ENCODE measurements at regions not wholly inside any gene's neighbourhood (a gene's known extent, or its start where the extent isn't known, plus 50 kb on each side); places are given as distances from the start of the nearest gene placed in this dataset.

DNA sequence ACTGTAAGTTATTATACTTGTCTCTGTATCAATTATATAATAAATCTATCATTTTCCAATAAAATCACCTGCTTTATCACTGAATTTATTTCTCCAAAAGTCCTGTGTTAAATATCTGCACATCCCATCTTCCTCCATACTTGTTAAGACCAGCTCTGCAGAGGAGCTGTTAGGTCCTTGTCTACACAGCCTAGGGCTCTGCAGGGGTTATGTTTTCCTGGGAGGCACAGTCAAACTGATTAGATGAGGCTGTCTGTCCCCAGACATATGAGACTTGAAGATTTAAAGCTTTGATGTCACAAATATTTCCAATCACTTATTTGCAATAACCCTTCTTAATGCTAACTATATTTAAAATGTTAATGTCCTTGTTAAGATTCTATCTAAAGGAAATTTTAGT lies 446.8 kb downstream of the TRAM1L1 start:
- Histone ChIP-seq H4K8ac (ENCODE audit: low read depth, low read length) (no peak overlapping the region), H3K4me2 (ENCODE audit: insufficient read depth, low read length, poor library complexity, severe bottlenecking) (no peak overlapping the region), H3K4me1 (ENCODE audit: control insufficient read depth in 2 of 2, insufficient read depth in 1 of 2, low read depth in 1 of 2, low read length in 2 of 2) (no peaks in the 10 kb centered on the region), H3K4me3 (ENCODE audit: low read length in 2 of 2) (no peak overlapping the region), H3K23ac (ENCODE audit: low read depth, low read length, poor library complexity) (no peak overlapping the region), H2BK5ac (ENCODE audit: low read length) (no peak overlapping the region), H3K27ac (replicated peaks; ENCODE audit: low read length) (no peak overlapping the region), H2BK120ac (ENCODE audit: low read depth, low read length) (no peak overlapping the region), H3K14ac (ENCODE audit: low read length) (no peak overlapping the region), H4K91ac (ENCODE audit: low read depth, low read length, poor library complexity) (no peak overlapping the region), H3K9ac (ENCODE audit: low read depth, low read length, poor library complexity) (no peak overlapping the region), H2AK5ac (ENCODE audit: low read depth, low read length) (no peak overlapping the region), H3K79me1 (ENCODE audit: low read depth, low read length) (no peaks in the 10 kb centered on the region), H2BK15ac (ENCODE audit: low read length) (no peak overlapping the region), H3K18ac (ENCODE audit: low read length) (no peak overlapping the region), H2BK12ac (ENCODE audit: low read length) (no peak overlapping the region), H2AFZ (ENCODE audit: low read length) (no peak overlapping the region), H3K36me3 (replicated peaks in 1 of 2; ENCODE audit: control insufficient read depth in 2 of 2, insufficient read depth in 2 of 2, low read length in 2 of 2) (no peaks in the 10 kb centered on the region), H3K27me3 (ENCODE audit: control insufficient read depth in 3 of 3, insufficient read depth in 3 of 3, low read depth in 1 of 3, low read length in 3 of 3) (no peaks in the 10 kb centered on the region), H3K4ac (ENCODE audit: low read length) (no peak overlapping the region), H3K9me3 (replicated peaks in 1 of 2; ENCODE audit: control insufficient read depth in 2 of 2, insufficient read depth in 1 of 2, low read depth in 1 of 2, low read length in 2 of 2) (no peaks in the 10 kb centered on the region)
- DNase-seq (ENCODE audit: low spot score): no peak

DNA sequence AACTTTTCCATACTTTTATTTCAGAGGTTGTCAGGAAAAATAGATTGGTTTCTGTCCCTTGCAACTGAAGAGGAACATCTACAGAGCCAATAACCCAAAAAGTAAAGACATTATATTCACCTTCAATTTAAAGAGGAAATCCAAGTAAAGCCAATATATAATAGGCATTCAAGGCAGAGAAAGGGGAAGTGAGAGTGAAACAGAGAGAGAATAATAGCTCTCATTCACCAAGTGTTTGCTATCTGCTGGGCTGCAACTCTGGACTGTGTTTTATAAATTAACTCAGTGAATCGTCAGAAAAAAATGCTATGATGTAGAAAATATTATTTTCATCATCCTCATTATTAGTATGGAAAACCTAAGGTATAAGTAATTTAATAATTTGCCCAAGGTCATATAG lies 448.5 kb downstream of the TRAM1L1 start:
- Histone ChIP-seq H3K23ac (ENCODE audit: low read depth, low read length, poor library complexity) (no peak overlapping the region), H4K91ac (ENCODE audit: low read depth, low read length, poor library complexity) (no peak overlapping the region), H3K79me1 (ENCODE audit: low read depth, low read length) (no peaks in the 10 kb centered on the region), H2BK15ac (ENCODE audit: low read length) (no peak overlapping the region), H3K14ac (ENCODE audit: low read length) (no peak overlapping the region), H3K27me3 (ENCODE audit: control insufficient read depth in 3 of 3, insufficient read depth in 3 of 3, low read depth in 1 of 3, low read length in 3 of 3) (no peaks in the 10 kb centered on the region), H3K9ac (ENCODE audit: low read depth, low read length, poor library complexity) (no peak overlapping the region), H2BK12ac (ENCODE audit: low read length) (no peak overlapping the region), H3K18ac (ENCODE audit: low read length) (no peak overlapping the region), H3K4me3 (ENCODE audit: low read length in 2 of 2) (no peak overlapping the region), H3K4me2 (ENCODE audit: insufficient read depth, low read length, poor library complexity, severe bottlenecking) (no peak overlapping the region), H3K36me3 (replicated peaks in 1 of 2; ENCODE audit: control insufficient read depth in 2 of 2, insufficient read depth in 2 of 2, low read length in 2 of 2) (no peaks in the 10 kb centered on the region), H2AK5ac (ENCODE audit: low read depth, low read length) (no peak overlapping the region), H2BK120ac (ENCODE audit: low read depth, low read length) (no peak overlapping the region), H3K9me3 (replicated peaks in 1 of 2; ENCODE audit: control insufficient read depth in 2 of 2, insufficient read depth in 1 of 2, low read depth in 1 of 2, low read length in 2 of 2) (no peaks in the 10 kb centered on the region), H3K4me1 (ENCODE audit: control insufficient read depth in 2 of 2, insufficient read depth in 1 of 2, low read depth in 1 of 2, low read length in 2 of 2) (no peaks in the 10 kb centered on the region), H2BK5ac (ENCODE audit: low read length) (no peak overlapping the region), H3K27ac (replicated peaks; ENCODE audit: low read length) (no peak overlapping the region), H3K4ac (ENCODE audit: low read length) (no peak overlapping the region), H2AFZ (ENCODE audit: low read length) (no peak overlapping the region), H4K8ac (ENCODE audit: low read depth, low read length) (no peak overlapping the region)
- WGBS, 2 donors (ENCODE audit: extremely low coverage in 2 of 2, insufficient read length in 2 of 2, insufficient replicate concordance in 1 of 2): no CpG with 5 or more reads among the region's 1 CpG
- DNase-seq (ENCODE audit: low spot score): no peak

DNA sequence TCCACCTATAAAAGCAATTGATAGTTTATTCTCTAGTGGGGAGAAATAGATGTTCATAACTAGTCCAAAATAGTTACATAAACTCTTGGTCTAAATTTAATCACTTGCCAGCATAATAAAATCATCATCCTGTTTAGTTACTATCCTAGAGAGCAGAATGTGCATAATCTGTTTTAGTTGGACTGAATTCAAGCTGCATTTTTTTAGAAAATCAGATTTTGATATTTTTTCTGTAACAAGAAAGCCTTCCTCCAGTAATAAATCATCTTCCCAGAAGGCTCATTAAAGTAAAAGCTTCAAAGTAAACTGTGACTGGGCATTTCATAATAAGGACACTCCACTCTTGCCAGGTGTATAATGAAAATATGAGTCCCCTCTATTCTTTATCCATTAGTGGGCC lies 453.1 kb downstream of the TRAM1L1 start:
- Histone ChIP-seq H2BK120ac (ENCODE audit: low read depth, low read length) (no peak overlapping the region), H3K4ac (ENCODE audit: low read length) (no peak overlapping the region), H4K8ac (ENCODE audit: low read depth, low read length) (no peak overlapping the region), H2AFZ (ENCODE audit: low read length) (no peak overlapping the region), H3K9ac (ENCODE audit: low read depth, low read length, poor library complexity) (no peak overlapping the region), H3K23ac (ENCODE audit: low read depth, low read length, poor library complexity) (no peak overlapping the region), H2BK5ac (ENCODE audit: low read length) (no peak overlapping the region), H3K4me3 (ENCODE audit: low read length in 2 of 2) (no peak overlapping the region), H3K14ac (ENCODE audit: low read length) (no peak overlapping the region), H3K79me1 (ENCODE audit: low read depth, low read length) (no peaks in the 10 kb centered on the region), H2BK15ac (ENCODE audit: low read length) (no peak overlapping the region), H2AK5ac (ENCODE audit: low read depth, low read length) (no peak overlapping the region), H3K4me2 (ENCODE audit: insufficient read depth, low read length, poor library complexity, severe bottlenecking) (no peak overlapping the region), H3K27me3 (ENCODE audit: control insufficient read depth in 3 of 3, insufficient read depth in 3 of 3, low read depth in 1 of 3, low read length in 3 of 3) (no peaks in the 10 kb centered on the region), H3K36me3 (replicated peaks in 1 of 2; ENCODE audit: control insufficient read depth in 2 of 2, insufficient read depth in 2 of 2, low read length in 2 of 2) (no peaks in the 10 kb centered on the region), H3K18ac (ENCODE audit: low read length) (no peak overlapping the region), H4K91ac (ENCODE audit: low read depth, low read length, poor library complexity) (no peak overlapping the region), H2BK12ac (ENCODE audit: low read length) (no peak overlapping the region), H3K9me3 (replicated peaks in 1 of 2; ENCODE audit: control insufficient read depth in 2 of 2, insufficient read depth in 1 of 2, low read depth in 1 of 2, low read length in 2 of 2) (no peaks in the 10 kb centered on the region), H3K4me1 (ENCODE audit: control insufficient read depth in 2 of 2, insufficient read depth in 1 of 2, low read depth in 1 of 2, low read length in 2 of 2) (no peaks in the 10 kb centered on the region), H3K27ac (replicated peaks; ENCODE audit: low read length) (no peak overlapping the region)
- no peak for DNase-seq (ENCODE audit: low spot score)

DNA sequence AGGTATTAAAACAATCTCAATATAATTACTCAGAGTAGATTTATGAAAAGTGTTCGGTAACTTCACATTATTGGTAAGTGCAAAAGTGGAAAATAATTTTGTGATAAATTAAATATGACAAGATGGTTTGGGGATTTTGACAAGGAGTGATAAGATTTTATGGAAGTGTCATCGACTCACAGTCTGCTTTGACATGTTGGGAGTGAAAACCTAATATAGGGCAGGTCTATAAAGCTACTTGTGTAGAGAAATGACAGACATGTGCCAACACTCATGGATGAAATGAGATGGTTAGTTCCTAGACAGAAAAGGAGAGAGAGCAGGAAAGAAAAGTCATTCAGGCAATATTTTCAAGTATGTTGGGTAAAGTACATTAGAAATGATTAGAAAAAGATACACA lies 456.8 kb downstream of the TRAM1L1 start:
- Histone ChIP-seq H3K4me2 (ENCODE audit: insufficient read depth, low read length, poor library complexity, severe bottlenecking) (no peak overlapping the region), H4K8ac (ENCODE audit: low read depth, low read length) (no peak overlapping the region), H2AK5ac (ENCODE audit: low read depth, low read length) (no peak overlapping the region), H3K23ac (ENCODE audit: low read depth, low read length, poor library complexity) (no peak overlapping the region), H3K79me1 (ENCODE audit: low read depth, low read length) (no peaks in the 10 kb centered on the region), H3K27me3 (ENCODE audit: control insufficient read depth in 3 of 3, insufficient read depth in 3 of 3, low read depth in 1 of 3, low read length in 3 of 3) (no peaks in the 10 kb centered on the region), H3K18ac (ENCODE audit: low read length) (no peak overlapping the region), H2BK120ac (ENCODE audit: low read depth, low read length) (no peak overlapping the region), H2BK12ac (ENCODE audit: low read length) (no peak overlapping the region), H2BK5ac (ENCODE audit: low read length) (no peak overlapping the region), H3K36me3 (replicated peaks in 1 of 2; ENCODE audit: control insufficient read depth in 2 of 2, insufficient read depth in 2 of 2, low read length in 2 of 2) (no peaks in the 10 kb centered on the region), H3K4ac (ENCODE audit: low read length) (no peak overlapping the region), H3K9me3 (replicated peaks in 1 of 2; ENCODE audit: control insufficient read depth in 2 of 2, insufficient read depth in 1 of 2, low read depth in 1 of 2, low read length in 2 of 2) (no peaks in the 10 kb centered on the region), H3K4me3 (ENCODE audit: low read length in 2 of 2) (no peak overlapping the region), H2BK15ac (ENCODE audit: low read length) (no peak overlapping the region), H3K4me1 (ENCODE audit: control insufficient read depth in 2 of 2, insufficient read depth in 1 of 2, low read depth in 1 of 2, low read length in 2 of 2) (no peaks in the 10 kb centered on the region), H3K14ac (ENCODE audit: low read length) (no peak overlapping the region), H3K9ac (ENCODE audit: low read depth, low read length, poor library complexity) (no peak overlapping the region), H4K91ac (ENCODE audit: low read depth, low read length, poor library complexity) (no peak overlapping the region), H2AFZ (ENCODE audit: low read length) (no peak overlapping the region), H3K27ac (replicated peaks; ENCODE audit: low read length) (no peak overlapping the region)
- DNase-seq (ENCODE audit: low spot score): no peak
- no CpG with 5 or more reads among the region's 2 CpGs for WGBS, 2 donors (ENCODE audit: extremely low coverage in 2 of 2, insufficient read length in 2 of 2, insufficient replicate concordance in 1 of 2)

Data from neuronal stem cell (in vitro differentiated cells).